H1 (cell line): ENCODE measurements at regions not wholly inside any gene's neighbourhood (a gene's known extent, or its start where the extent isn't known, plus 50 kb on each side); places are given as distances from the start of the nearest gene placed in this dataset.

Source experiments
- ATF2 ChIP-seq: IDR thresholded peaks from 2 replicates; pipeline ENCODE4 v1.6.1; 2012; ENCODE audit warnings: low read length, inconsistent platforms
- BACH1 ChIP-seq: IDR thresholded peaks from 2 replicates; pipeline ENCODE4 v1.6.1; 2012; ENCODE audit warnings: low read length, improper control_type of control experiment
- BCL11A ChIP-seq, 2 experiments: IDR thresholded peaks; one replicate each; pipeline ENCODE4 v1.6.1; 2011; ENCODE audit warnings: low read depth in 2 of 2, low read length in 2 of 2, mild to moderate bottlenecking in 2 of 2
- BRCA1 ChIP-seq: IDR thresholded peaks from 2 replicates; pipeline ENCODE4 v1.6.1; 2012; ENCODE audit warnings: low read depth, low read length, improper control_type of control experiment
- CHD1 ChIP-seq: IDR thresholded peaks from 2 replicates; pipeline ENCODE4 v1.6.1; 2012; ENCODE audit warnings: low read depth, low read length, improper control_type of control experiment
- EZH2 ChIP-seq: fragments of 200-600 bp; sonication (generic); IDR thresholded peaks from 2 replicates; pipeline ENCODE4 v1.7.1; 2012; ENCODE audit warnings: low read depth, mild to moderate bottlenecking, moderate library complexity, low read length, inconsistent platforms; ENCODE audit not compliant: severe bottlenecking
- HDAC2 ChIP-seq, 2 experiments: fragments of 300-600 bp in 1 of 2; sonication (generic) in 1 of 2; IDR thresholded peaks; 2 replicates each; pipeline ENCODE4 v1.6.1; 2011 to 2012; ENCODE audit warnings: low read depth in 2 of 2, low read length in 2 of 2, mild to moderate bottlenecking in 2 of 2, moderate library complexity in 2 of 2, borderline replicate concordance in 1 of 2, inconsistent platforms in 1 of 2
- JUN ChIP-seq: IDR thresholded peaks from 2 replicates; pipeline ENCODE4 v1.6.1; 2011; ENCODE audit warnings: low read depth, mild to moderate bottlenecking, improper control_type of control experiment, low read length
- KDM1A ChIP-seq: fragments of 200-600, 300-600 bp; sonication (generic); IDR thresholded peaks from 2 replicates; pipeline ENCODE4 v1.7.1; 2016; ENCODE audit warnings: mild to moderate bottlenecking, low read length, borderline replicate concordance
- NANOG ChIP-seq: IDR thresholded peaks from 2 replicates; pipeline ENCODE4 v1.6.1; 2011; ENCODE audit warnings: low read length, low read depth, mild to moderate bottlenecking, inconsistent platforms; ENCODE audit not compliant: insufficient read depth, poor library complexity, severe bottlenecking
- RBBP5 ChIP-seq: IDR thresholded peaks from 2 replicates; pipeline ENCODE4 v1.7.1; 2012; ENCODE audit warnings: low read depth, mild to moderate bottlenecking, inconsistent platforms, low read length, moderate library complexity, borderline replicate concordance
- RNF2 ChIP-seq: fragments of 200-900, 300-1000 bp; sonication (generic); IDR thresholded peaks from 2 replicates; pipeline ENCODE4 v1.7.1; 2016; ENCODE audit warnings: borderline replicate concordance, low read depth, mild to moderate bottlenecking, antibody characterized with exemption, low read length; ENCODE audit not compliant: poor library complexity, severe bottlenecking; ENCODE audit errors: missing control alignments
- SAP30 ChIP-seq: fragments of 300-600 bp; sonication (generic); IDR thresholded peaks from 2 replicates; pipeline ENCODE4 v1.7.1; 2012; ENCODE audit warnings: low read length, moderate library complexity, mild to moderate bottlenecking, inconsistent platforms; ENCODE audit not compliant: insufficient read depth, insufficient replicate concordance
- SUZ12 ChIP-seq: fragments of 200-600 bp; sonication (generic); IDR thresholded peaks from 2 replicates; pipeline ENCODE4 v1.6.1; 2012; ENCODE audit warnings: mild to moderate bottlenecking, inconsistent platforms, low read length, moderate library complexity, mixed read lengths
- YY1 ChIP-seq: IDR thresholded peaks from 2 replicates; pipeline ENCODE4 v1.6.1; 2011; ENCODE audit warnings: low read depth, mild to moderate bottlenecking, low read length
- TF ChIP-seq, protein P1 (sequence below), 3 experiments: IDR thresholded peaks; 1 replicate in 2 of 3; 2 replicates in 1 of 3; pipeline versions ENCODE4 v1.5.1 to v1.6.1; 2011; ENCODE audit warnings: low read length in 3 of 3, mild to moderate bottlenecking in 3 of 3, inconsistent platforms in 2 of 3, low read depth in 1 of 3, moderate library complexity in 1 of 3; ENCODE audit not compliant: insufficient read depth in 1 of 3; ENCODE audit errors: control extremely low read depth in 1 of 3

GRCh38 chr21:20187028-20187427 lies 811.2 kb upstream of the NCAM2 start (continued):
- no peak for TF ChIP-seq BACH1
- TF ChIP-seq, protein P1, sequence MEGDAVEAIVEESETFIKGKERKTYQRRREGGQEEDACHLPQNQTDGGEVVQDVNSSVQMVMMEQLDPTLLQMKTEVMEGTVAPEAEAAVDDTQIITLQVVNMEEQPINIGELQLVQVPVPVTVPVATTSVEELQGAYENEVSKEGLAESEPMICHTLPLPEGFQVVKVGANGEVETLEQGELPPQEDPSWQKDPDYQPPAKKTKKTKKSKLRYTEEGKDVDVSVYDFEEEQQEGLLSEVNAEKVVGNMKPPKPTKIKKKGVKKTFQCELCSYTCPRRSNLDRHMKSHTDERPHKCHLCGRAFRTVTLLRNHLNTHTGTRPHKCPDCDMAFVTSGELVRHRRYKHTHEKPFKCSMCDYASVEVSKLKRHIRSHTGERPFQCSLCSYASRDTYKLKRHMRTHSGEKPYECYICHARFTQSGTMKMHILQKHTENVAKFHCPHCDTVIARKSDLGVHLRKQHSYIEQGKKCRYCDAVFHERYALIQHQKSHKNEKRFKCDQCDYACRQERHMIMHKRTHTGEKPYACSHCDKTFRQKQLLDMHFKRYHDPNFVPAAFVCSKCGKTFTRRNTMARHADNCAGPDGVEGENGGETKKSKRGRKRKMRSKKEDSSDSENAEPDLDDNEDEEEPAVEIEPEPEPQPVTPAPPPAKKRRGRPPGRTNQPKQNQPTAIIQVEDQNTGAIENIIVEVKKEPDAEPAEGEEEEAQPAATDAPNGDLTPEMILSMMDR (IDR thresholded peaks at IDR 0.05; ENCODE audit: control extremely low read depth in 1 of 3, insufficient read depth in 1 of 3, low read depth in 1 of 3, low read length in 3 of 3) = no peak
- no peak for TF ChIP-seq EZH2
- no peak for TF ChIP-seq CHD1
- TF ChIP-seq RBBP5 = no peak
- no peak for TF ChIP-seq KDM1A
- no peak for TF ChIP-seq SUZ12
- TF ChIP-seq RNF2 = no peak
- TF ChIP-seq JUN = no peak
- TF ChIP-seq ATF2 = no peak
- TF ChIP-seq BCL11A (IDR thresholded peaks at IDR 0.05; ENCODE audit: low read depth in 2 of 2, low read length in 2 of 2) = no peak
- no peak for TF ChIP-seq YY1
- TF ChIP-seq NANOG = no peak
- no peak for TF ChIP-seq HDAC2 (IDR thresholded peaks at IDR 0.05; ENCODE audit: borderline replicate concordance in 1 of 2, low read depth in 2 of 2, low read length in 2 of 2)
- no peak for TF ChIP-seq BRCA1
- no peak for TF ChIP-seq SAP30
- TF ChIP-seq, all 59 proteins: peak for 0
